Cardiac muscle cell (in vitro differentiated cells and primary cell): ENCODE measurements at regions not wholly inside any gene's neighbourhood (a gene's known extent, or its start where the extent isn't known, plus 50 kb on each side); places are given as distances from the start of the nearest gene placed in this dataset.

ENCODE experiments used
- DNase-seq, 2 donors: peaks; one replicate each; pipeline versions ENCODE4 v3.0.0 to v3.0.0-alpha.2; 2010 to 2017; ENCODE audit warnings: low read depth in 1 of 2, low spot score in 1 of 2
- H3K27ac ChIP-seq: fragments of 200-600 bp; sonication (generic); 2 replicates; pipeline ENCODE4 v1.5.1; 2016
- H3K27me3 ChIP-seq: fragments of 200-600 bp; sonication (generic); 2 replicates; pipeline ENCODE4 v1.6.0; 2016; ENCODE audit warnings: control low read depth
- H3K36me3 ChIP-seq: fragments of 200-600 bp; sonication (generic); 2 replicates; pipeline ENCODE4 v1.5.1; 2016; ENCODE audit warnings: control low read depth
- H3K4me1 ChIP-seq: fragments of 200-600 bp; sonication (generic); 2 replicates; pipeline ENCODE4 v1.8.1; 2017; ENCODE audit warnings: low read depth, mild to moderate bottlenecking, mixed run types
- H3K4me3 ChIP-seq: fragments of 200-600 bp; sonication (generic); 2 replicates; pipeline ENCODE4 v1.5.1; 2016; ENCODE audit warnings: mild to moderate bottlenecking
- H3K9me3 ChIP-seq: fragments of 200-600 bp; sonication (generic); 2 replicates; pipeline ENCODE4 v1.5.1; 2017; ENCODE audit warnings: low read depth, mild to moderate bottlenecking, control low read depth
- TF ChIP-seq, protein P1 (sequence below): IDR thresholded peaks from 2 replicates; pipeline ENCODE4 v1.5.1; 2012; ENCODE audit warnings: low read depth, mild to moderate bottlenecking, low read length

DNA sequence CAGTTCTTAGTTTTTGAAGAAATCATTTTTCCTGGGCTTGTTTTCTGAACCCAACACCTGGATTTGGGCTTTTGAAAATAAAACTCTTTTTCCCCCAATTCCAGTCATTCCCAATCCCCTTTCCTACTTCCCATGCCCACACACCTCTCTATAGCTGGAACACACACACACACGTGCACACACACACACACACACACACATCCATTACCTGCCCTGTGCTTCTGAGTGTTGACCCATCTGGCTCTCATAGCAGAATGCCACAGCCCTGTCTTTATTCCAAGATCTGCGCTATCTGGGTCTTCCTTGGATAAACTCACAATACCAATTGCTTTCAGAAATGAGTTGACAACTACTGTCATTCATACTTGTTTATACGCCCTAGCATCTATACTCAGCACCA is 54.9 kb upstream of the C4orf54 start:
- Histone ChIP-seq H3K9me3 (no peaks in the 10 kb centered on the region), H3K36me3 (no peaks in the 10 kb centered on the region), H3K4me1 (peaks cover 17% of the 10 kb centered on the region), H3K27me3 (no peaks in the 10 kb centered on the region), H3K4me3 (no peak overlapping the region), H3K27ac (no peak overlapping the region)
- TF ChIP-seq, protein P1, sequence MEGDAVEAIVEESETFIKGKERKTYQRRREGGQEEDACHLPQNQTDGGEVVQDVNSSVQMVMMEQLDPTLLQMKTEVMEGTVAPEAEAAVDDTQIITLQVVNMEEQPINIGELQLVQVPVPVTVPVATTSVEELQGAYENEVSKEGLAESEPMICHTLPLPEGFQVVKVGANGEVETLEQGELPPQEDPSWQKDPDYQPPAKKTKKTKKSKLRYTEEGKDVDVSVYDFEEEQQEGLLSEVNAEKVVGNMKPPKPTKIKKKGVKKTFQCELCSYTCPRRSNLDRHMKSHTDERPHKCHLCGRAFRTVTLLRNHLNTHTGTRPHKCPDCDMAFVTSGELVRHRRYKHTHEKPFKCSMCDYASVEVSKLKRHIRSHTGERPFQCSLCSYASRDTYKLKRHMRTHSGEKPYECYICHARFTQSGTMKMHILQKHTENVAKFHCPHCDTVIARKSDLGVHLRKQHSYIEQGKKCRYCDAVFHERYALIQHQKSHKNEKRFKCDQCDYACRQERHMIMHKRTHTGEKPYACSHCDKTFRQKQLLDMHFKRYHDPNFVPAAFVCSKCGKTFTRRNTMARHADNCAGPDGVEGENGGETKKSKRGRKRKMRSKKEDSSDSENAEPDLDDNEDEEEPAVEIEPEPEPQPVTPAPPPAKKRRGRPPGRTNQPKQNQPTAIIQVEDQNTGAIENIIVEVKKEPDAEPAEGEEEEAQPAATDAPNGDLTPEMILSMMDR: no peak
- DNase-seq: no peak

DNA sequence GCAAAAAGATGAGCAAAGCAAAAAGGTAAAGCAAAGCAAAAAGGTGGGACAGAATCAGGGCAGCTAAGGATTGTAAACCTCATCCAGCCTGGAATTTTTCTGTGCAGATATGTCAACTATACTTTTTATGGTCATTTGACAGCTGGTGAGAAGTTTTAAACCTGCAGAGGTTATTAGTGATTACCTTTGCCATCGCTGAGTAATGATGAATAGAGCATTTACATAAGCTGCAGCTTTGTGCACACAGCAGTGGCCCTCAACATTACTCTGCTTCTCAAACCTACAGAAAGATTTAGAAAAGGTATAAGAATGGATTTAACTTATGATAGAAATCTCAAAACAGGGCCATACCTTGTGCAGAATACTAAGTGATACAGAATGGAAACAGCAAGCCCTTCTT is 54.5 kb upstream of the C4orf54 start:
- Histone ChIP-seq H3K27me3 (no peaks in the 10 kb centered on the region), H3K27ac (no peak overlapping the region), H3K9me3 (no peaks in the 10 kb centered on the region), H3K36me3 (no peaks in the 10 kb centered on the region), H3K4me1 (peaks cover 13% of the 10 kb centered on the region), H3K4me3 (no peak overlapping the region)
- DNase-seq: no peak
- TF ChIP-seq, protein P1: no peak

DNA sequence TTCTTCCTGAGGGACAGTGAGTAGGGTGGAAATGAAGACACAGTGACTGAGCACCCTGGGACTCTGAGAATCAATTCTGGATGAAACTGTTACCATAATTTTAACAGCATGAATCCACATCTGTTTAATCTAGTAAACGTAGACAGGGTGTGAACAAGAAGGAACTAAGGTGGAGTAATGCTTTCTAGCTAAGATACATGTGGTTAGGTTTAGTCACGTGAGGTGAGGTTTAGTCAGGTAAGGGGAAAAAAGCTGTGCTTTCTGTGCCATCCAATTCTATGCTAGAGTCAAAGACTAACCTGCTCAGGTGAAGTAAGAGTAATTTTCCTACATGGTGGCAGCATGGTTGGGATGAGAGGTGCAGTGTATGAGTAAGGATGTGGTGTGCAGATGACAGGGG is 54.0 kb upstream of the C4orf54 start:
- no peak overlapping the region for H3K4me3 ChIP-seq
- H3K36me3 ChIP-seq: no peaks in the 10 kb centered on the region
- H3K27ac ChIP-seq: no peak overlapping the region
- no peak for DNase-seq
- H3K9me3 ChIP-seq: no peaks in the 10 kb centered on the region
- peaks cover 13% of the 10 kb centered on the region for H3K4me1 ChIP-seq
- no peaks in the 10 kb centered on the region for H3K27me3 ChIP-seq
- TF ChIP-seq, protein P1: no peak

DNA sequence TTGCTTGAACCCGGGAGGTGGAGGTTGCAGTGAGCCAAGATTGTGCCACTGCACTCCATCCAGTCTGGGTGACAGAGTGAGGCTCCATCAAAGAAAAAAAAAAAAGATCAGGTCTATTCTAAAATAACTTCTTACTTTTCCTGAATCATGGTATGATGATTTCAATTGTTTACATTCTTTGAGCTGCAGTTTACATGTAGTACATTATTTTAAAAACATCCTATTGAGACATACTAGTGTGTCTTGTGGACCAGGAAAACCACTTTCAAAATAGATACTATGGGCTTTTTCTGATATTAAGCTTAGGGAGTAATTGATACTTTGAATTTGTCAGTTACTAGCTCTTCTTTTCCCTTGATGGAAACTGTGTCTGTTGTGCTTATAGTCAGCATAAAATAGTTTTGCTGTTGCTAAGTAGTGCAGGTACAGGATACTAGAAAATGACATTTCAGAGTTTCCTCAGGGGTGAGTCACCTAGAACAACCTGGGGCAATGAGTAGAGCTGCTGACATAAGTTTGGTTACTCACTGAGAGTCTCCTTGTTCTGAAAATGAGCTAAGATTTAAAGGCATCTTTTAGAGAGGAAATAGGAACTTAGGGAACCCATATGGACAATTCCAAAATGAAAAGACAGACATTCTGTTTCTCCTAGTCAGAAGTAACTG is 53.2 kb upstream of the C4orf54 start:
- Histone ChIP-seq H3K9me3 (no peaks in the 10 kb centered on the region), H3K27me3 (no peaks in the 10 kb centered on the region), H3K36me3 (no peaks in the 10 kb centered on the region), H3K27ac (no peak overlapping the region), H3K4me3 (no peak overlapping the region), H3K4me1 (peaks cover 13% of the 10 kb centered on the region)
- DNase-seq: no peak
- TF ChIP-seq, protein P1: no peak

DNA sequence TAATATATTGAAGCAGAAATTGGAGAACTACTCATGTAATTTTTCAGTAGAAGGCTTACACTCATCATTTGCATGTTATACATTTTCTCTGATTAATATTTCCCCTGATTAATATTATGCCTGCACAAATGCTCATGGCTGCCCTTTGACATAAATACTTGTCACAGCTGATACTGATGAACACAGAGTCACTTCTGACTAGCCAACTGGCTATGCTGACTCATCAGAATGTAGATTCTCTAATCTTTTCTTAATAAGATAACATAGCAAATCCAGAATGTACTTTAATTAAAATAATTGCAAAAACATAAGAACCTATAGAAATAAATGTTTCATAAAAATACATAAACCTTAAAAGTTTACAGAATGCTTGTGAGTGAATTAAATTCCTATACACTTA is 52.4 kb upstream of the C4orf54 start:
- Histone ChIP-seq H3K36me3 (no peaks in the 10 kb centered on the region), H3K4me3 (no peak overlapping the region), H3K27ac (no peak overlapping the region), H3K9me3 (no peaks in the 10 kb centered on the region), H3K4me1 (peaks cover 5% of the 10 kb centered on the region), H3K27me3 (no peaks in the 10 kb centered on the region)
- DNase-seq: no peak
- TF ChIP-seq, protein P1: no peak

DNA sequence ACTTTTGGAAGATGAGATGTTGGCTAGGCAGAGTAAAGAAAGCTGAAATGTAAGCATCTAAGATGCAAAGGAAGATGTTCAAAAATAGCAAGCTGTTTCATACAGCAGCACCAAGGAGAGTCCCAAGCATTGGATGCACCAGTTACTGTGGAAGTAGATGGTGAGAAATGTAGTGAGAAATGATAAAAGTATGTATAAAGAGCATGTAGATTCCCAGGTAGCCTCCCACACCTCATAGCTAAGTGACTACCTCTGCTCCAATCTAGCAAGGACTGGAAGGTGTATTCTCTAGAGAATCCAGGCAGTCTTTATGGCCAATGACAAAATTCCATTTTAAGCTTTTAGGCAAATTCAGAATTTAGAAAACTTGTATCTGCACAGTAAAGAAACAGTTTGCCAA is 50.9 kb upstream of the C4orf54 start:
- no peaks in the 10 kb centered on the region for H3K36me3 ChIP-seq
- no peaks in the 10 kb centered on the region for H3K9me3 ChIP-seq
- H3K27ac ChIP-seq: no peak overlapping the region
- no peaks in the 10 kb centered on the region for H3K27me3 ChIP-seq
- H3K4me3 ChIP-seq: no peak overlapping the region
- no peaks in the 10 kb centered on the region for H3K4me1 ChIP-seq
- TF ChIP-seq, protein P1: no peak
- no peak for DNase-seq
